ENCODE measurements at regions not wholly inside any gene's neighbourhood (a gene's known extent, or its start where the extent isn't known, plus 50 kb on each side); places are given as distances from the start of the nearest gene placed in this dataset.

DNA sequence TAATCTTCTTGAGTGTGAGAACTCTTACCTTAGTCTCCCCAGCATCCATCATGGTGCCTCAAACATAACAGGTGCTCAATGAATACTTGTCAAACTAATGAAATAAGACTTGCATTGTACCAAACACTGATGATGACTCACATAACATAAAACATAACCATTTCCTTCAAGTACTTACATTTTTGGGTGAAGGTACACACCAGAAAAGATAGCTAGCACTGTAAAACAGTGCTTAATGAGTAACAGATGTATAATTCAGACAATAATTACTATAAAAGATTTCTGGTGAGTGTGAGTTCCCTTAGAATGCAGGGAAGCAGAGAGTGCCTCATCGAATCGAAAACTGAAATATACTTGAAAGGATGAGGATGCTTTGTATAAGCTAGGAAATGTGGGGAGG lies 70.1 kb upstream of the HCCS start:
- Histone ChIP-seq H3K27me3 (replicated peaks in 1 of 2; ENCODE audit: control insufficient read depth in 2 of 2, insufficient read depth in 2 of 2, low read length in 1 of 2) (no peaks in the 10 kb centered on the region), H3K36me3 (ENCODE audit: control insufficient read depth in 2 of 2, insufficient read depth in 2 of 2, low read length in 1 of 2) (no peaks in the 10 kb centered on the region), H3K79me2 (ENCODE audit: control insufficient read depth, insufficient read depth, low read length) (no peaks in the 10 kb centered on the region), H3K4me3 (no peak overlapping the region), H3K4me2 (ENCODE audit: control insufficient read depth, insufficient read depth) (no peak overlapping the region), H2AFZ (ENCODE audit: control insufficient read depth, low read depth, low read length) (no peak overlapping the region), H3K27ac (ENCODE audit: control insufficient read depth, insufficient read depth) (no peak overlapping the region), H3K4me1 (ENCODE audit: control insufficient read depth, insufficient read depth, low read length) (no peaks in the 10 kb centered on the region), H3K9ac (ENCODE audit: control insufficient read depth, insufficient read depth, low read length) (no peak overlapping the region), H4K20me1 (ENCODE audit: control insufficient read depth, insufficient read depth) (no peaks in the 10 kb centered on the region), H3K9me3 (replicated peaks; ENCODE audit: control insufficient read depth, insufficient read depth, low read length) (no peaks in the 10 kb centered on the region)
- TF ChIP-seq, protein P1, sequence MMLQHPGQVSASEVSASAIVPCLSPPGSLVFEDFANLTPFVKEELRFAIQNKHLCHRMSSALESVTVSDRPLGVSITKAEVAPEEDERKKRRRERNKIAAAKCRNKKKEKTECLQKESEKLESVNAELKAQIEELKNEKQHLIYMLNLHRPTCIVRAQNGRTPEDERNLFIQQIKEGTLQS (IDR thresholded peaks at IDR 0.05; ENCODE audit: borderline replicate concordance, extremely low read depth, low read depth, low read length): no peak
- TF ChIP-seq NR2F1 (conservative IDR thresholded peaks at IDR 0.05) (no peak), BACH1 (IDR thresholded peaks at IDR 0.05; ENCODE audit: borderline replicate concordance) (no peak), PAX5 (IDR thresholded peaks at IDR 0.05; ENCODE audit: borderline replicate concordance, low read depth, low read length) (no peak), EED (IDR thresholded peaks at IDR 0.05; ENCODE audit: low read depth) (no peak), TAF1 (IDR thresholded peaks at IDR 0.05; ENCODE audit: borderline replicate concordance, low read depth, low read length) (no peak)
- TF ChIP-seq, protein P2, sequence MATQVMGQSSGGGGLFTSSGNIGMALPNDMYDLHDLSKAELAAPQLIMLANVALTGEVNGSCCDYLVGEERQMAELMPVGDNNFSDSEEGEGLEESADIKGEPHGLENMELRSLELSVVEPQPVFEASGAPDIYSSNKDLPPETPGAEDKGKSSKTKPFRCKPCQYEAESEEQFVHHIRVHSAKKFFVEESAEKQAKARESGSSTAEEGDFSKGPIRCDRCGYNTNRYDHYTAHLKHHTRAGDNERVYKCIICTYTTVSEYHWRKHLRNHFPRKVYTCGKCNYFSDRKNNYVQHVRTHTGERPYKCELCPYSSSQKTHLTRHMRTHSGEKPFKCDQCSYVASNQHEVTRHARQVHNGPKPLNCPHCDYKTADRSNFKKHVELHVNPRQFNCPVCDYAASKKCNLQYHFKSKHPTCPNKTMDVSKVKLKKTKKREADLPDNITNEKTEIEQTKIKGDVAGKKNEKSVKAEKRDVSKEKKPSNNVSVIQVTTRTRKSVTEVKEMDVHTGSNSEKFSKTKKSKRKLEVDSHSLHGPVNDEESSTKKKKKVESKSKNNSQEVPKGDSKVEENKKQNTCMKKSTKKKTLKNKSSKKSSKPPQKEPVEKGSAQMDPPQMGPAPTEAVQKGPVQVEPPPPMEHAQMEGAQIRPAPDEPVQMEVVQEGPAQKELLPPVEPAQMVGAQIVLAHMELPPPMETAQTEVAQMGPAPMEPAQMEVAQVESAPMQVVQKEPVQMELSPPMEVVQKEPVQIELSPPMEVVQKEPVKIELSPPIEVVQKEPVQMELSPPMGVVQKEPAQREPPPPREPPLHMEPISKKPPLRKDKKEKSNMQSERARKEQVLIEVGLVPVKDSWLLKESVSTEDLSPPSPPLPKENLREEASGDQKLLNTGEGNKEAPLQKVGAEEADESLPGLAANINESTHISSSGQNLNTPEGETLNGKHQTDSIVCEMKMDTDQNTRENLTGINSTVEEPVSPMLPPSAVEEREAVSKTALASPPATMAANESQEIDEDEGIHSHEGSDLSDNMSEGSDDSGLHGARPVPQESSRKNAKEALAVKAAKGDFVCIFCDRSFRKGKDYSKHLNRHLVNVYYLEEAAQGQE (IDR thresholded peaks at IDR 0.05; ENCODE audit: low read depth, low read length): no peak
- 27% methylated on average over 2 of the region's 2 CpGs for WGBS (ENCODE audit: insufficient coverage, insufficient replicate concordance, low lambda C conversion rate, missing lambda C conversion rate)
- FAIRE-seq (no peak), ATAC-seq (no peak), DNase-seq (ENCODE audit: low read depth, low spot score) (no peak)
- SMC1A ChIA-PET (ENCODE audit: uncharacterized antibody, unreplicated experiment): interaction anchor here (1.3 kb wide), 1 partner anchor 26 kb away, joined by 3 read pairs; no protein-coding TSS in a partner anchor
- BruUV-seq (replicated peaks): no TSS peak
- RAD21 ChIA-PET (ENCODE audit: unreplicated experiment): no interaction called here
- intact Hi-C loops (cut with micrococcal nuclease; ENCODE audit: unreplicated experiment) (no loop called here), in situ Hi-C loops (cut with MboI) (no loop called here)
- POLR2A ChIA-PET: interaction anchor here (0.6 kb wide), 1 partner anchor 637 kb away, joined by 3 read pairs; no protein-coding TSS in a partner anchor
- CTCF ChIA-PET: interaction anchor here (1.1 kb wide), 1 partner anchor 10 kb away, joined by 4 read pairs; no protein-coding TSS in a partner anchor
